ENCODE measurements at regions not wholly inside any gene's neighbourhood (a gene's known extent, or its start where the extent isn't known, plus 50 kb on each side); places are given as distances from the start of the nearest gene placed in this dataset.
"Not testable (repeated sequence)": the region's sequence is repeated elsewhere in the genome, so short reads cannot be mapped to it uniquely, and the experiment has no call there.

DNA sequence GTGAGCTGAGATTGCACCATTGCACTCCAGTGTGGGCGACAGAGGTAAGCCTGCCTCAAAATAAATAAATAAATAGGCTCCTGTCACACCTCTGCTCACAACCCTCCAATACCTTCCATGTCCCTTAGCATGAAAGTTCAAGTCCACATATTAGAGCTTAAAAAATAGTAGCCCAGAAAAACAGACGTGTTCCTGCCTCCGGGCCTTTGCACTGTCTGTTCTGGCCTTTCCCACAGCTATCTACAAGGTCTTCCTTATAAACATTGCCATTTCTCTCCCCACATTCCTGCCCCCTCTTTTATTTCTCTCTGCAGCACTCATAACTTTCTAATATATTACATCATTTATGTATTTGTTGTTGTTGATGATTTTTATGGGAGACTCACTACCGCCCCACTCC is 85.6 kb upstream of the CASZ1 start:
- no peaks in the 10 kb centered on the region for H3K9me3 ChIP-seq
- H3K27ac ChIP-seq, result no peak overlapping the region
- H3K27me3 ChIP-seq, result peaks cover 0 to 7% of the 10 kb centered on the region in 2 donors
- intact Hi-C loops (cut with DNase I; ENCODE audit: low total_unique reads), result no loop called here
- H3K4me3 ChIP-seq, result no peak overlapping the region
- no peaks in the 10 kb centered on the region for H3K4me1 ChIP-seq
- no peaks in the 10 kb centered on the region for H3K36me3 ChIP-seq
- TF ChIP-seq, protein P1, sequence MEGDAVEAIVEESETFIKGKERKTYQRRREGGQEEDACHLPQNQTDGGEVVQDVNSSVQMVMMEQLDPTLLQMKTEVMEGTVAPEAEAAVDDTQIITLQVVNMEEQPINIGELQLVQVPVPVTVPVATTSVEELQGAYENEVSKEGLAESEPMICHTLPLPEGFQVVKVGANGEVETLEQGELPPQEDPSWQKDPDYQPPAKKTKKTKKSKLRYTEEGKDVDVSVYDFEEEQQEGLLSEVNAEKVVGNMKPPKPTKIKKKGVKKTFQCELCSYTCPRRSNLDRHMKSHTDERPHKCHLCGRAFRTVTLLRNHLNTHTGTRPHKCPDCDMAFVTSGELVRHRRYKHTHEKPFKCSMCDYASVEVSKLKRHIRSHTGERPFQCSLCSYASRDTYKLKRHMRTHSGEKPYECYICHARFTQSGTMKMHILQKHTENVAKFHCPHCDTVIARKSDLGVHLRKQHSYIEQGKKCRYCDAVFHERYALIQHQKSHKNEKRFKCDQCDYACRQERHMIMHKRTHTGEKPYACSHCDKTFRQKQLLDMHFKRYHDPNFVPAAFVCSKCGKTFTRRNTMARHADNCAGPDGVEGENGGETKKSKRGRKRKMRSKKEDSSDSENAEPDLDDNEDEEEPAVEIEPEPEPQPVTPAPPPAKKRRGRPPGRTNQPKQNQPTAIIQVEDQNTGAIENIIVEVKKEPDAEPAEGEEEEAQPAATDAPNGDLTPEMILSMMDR (IDR thresholded peaks at IDR 0.05), result no peak
- no peak for TF ChIP-seq POLR2A (IDR thresholded peaks at IDR 0.05)
- DNase-seq, result no peak

DNA sequence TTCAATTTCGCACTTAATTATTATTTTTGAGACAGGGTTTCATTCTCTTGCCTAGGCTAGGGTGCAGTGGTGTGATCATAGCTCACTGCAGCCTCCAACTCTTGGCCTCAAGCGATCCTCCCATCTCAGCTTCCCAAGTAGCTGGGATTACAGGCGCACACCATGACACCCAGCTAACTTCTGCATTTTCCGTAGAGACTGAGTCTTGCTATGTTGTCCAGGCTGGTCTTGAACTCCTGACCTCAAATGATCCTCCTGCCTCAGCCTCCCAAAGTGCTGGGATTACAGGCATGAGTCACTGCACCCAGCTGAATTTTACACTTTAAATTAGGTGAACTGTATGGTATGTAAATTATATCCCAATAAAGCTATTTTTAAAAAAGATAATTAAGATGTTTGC is 90.6 kb upstream of the CASZ1 start:
- H3K4me3 ChIP-seq; intact Hi-C loops (cut with DNase I; ENCODE audit: low total_unique reads); H3K36me3 ChIP-seq; H3K4me1 ChIP-seq; H3K27ac ChIP-seq; H3K9me3 ChIP-seq; DNase-seq: not testable (repeated sequence)
- H3K27me3 ChIP-seq, result peaks cover 4 to 20% of the 10 kb centered on the region in 2 donors

DNA sequence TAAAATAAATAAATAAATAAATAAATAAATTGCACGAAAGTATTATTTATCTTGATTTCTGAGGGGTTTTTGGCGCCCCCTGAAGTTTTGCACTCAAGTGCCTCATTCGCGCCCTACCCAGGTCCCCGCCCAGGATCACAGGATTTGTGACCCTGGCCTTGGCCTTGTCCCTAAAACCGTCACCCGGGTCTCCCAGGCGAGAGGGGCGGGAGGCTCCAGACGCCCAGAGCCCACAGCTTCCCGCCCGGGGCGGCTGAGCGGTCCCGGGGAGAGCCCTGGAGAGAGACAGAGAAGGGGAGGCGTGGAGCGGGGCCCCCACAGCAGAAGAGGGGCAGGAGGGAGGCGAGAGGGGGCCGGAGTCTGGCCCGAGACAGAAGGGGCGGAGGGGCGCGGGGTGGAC is 91.8 kb upstream of the CASZ1 start:
- TF ChIP-seq POLR2A (IDR thresholded peaks at IDR 0.05), result no peak
- TF ChIP-seq, protein P1 (IDR thresholded peaks at IDR 0.05), result no peak
- Histone ChIP-seq H3K36me3 (no peaks in the 10 kb centered on the region), H3K27ac (no peak overlapping the region), H3K9me3 (no peaks in the 10 kb centered on the region), H3K4me1 (peaks cover 0 to 7% of the 10 kb centered on the region in 2 donors), H3K4me3 (no peak overlapping the region), H3K27me3 (peaks cover 4 to 20% of the 10 kb centered on the region in 2 donors)
- DNase-seq, result no peak
- intact Hi-C loops (cut with DNase I; ENCODE audit: low total_unique reads), result no loop called here

DNA sequence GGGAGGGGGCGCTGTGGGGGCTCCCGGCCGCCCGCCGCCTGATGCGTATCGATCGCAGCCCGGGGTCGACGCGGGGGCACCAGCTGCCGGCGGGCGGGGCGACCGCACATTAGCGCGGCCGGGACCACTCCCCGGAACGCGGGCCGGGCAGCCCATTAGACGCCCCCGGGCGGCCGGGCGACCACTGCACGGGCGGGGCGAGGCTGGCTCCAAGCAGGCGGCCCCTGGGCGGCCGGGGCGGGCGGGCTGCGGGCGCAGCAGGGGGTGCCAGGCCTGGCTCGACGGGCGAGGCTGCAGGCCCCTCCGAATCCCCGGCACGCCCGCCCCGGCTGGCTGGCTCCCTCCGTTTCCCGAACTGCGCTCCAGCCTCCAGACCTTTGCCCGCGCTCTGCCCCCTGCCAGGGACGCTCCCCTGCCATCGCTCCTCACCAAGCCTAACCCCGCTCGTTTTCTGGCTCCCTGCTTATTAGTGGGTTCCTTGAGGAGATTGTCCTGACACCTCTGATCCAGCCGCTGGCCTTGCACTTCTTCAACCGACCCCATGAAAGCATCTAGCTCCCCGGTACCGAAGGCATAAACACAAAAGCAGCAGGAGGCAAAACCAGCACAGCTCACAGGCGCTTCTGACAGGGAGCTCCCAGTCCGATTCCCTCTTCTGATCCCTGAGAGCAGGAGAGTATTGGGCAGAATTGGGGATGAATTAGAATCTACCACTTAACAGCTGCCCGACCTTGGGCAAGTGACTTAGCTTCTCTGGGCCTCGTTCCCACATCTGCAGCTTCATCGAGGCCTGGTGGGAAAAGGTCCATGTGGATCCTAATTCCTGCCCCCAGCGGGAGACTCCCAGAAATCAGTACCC is 92.6 kb upstream of the CASZ1 start:
- peaks cover 4 to 20% of the 10 kb centered on the region in 2 donors for H3K27me3 ChIP-seq
- no peaks in the 10 kb centered on the region for H3K36me3 ChIP-seq
- no peak for TF ChIP-seq POLR2A (IDR thresholded peaks at IDR 0.05)
- TF ChIP-seq, protein P1 (IDR thresholded peaks at IDR 0.05), result no peak
- no peak for DNase-seq
- intact Hi-C loops (cut with DNase I; ENCODE audit: low total_unique reads), result no loop called here
- H3K4me3 ChIP-seq, result no peak overlapping the region
- no peaks in the 10 kb centered on the region for H3K9me3 ChIP-seq
- H3K27ac ChIP-seq, result no peak overlapping the region
- peaks cover 0 to 7% of the 10 kb centered on the region in 2 donors for H3K4me1 ChIP-seq

DNA sequence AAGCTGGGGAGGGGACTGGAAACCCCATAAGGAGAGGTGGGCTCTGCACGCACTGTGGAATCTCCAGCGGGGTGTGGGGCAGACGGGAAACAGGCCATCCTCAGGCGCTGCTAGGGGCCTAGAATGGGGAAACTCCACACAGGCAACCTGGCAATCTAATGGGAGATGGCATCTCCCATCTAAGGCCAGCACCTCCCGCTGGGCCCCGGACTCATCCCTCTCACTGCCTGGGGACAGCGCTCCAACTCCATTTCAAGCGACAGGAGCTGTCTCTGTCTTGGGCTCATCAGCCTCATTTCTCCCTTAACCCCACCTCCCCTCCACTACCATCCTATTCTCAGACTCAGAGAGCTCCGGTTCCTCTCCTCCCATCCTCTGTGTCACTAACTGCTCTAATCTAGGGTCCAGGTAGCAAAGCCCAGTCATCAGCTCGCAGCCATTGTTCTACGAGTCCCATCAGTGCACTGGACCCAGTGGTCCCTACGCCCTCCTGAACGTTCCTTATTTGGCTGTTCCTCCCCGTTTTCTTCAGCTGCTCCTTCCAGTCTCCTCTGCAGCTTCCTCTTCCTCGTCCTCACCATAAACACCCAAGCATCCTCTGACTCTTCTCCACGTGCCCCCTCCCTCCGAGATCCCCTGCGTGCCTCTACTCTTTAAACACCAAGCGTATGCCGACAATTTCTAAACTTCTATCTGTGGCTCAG is 93.4 kb upstream of the CASZ1 start:
- Histone ChIP-seq H3K27me3 (peaks cover 4 to 18% of the 10 kb centered on the region in 2 donors), H3K4me1 (peaks cover 0 to 7% of the 10 kb centered on the region in 2 donors), H3K36me3 (no peaks in the 10 kb centered on the region), H3K4me3 (no peak overlapping the region), H3K9me3 (no peaks in the 10 kb centered on the region), H3K27ac (no peak overlapping the region)
- TF ChIP-seq, protein P1 (IDR thresholded peaks at IDR 0.05), result no peak
- no peak for TF ChIP-seq POLR2A (IDR thresholded peaks at IDR 0.05)
- DNase-seq, result no peak
- intact Hi-C loops (cut with DNase I; ENCODE audit: low total_unique reads), result no loop called here

Measured in uterus (tissue), 3 donors.